ENCODE measurements at regions not wholly inside any gene's neighbourhood (a gene's known extent, or its start where the extent isn't known, plus 50 kb on each side); places are given as distances from the start of the nearest gene placed in this dataset.
A peak's percentile ranks its signal among the peaks of the same experiment; 100 is the strongest.

DNA sequence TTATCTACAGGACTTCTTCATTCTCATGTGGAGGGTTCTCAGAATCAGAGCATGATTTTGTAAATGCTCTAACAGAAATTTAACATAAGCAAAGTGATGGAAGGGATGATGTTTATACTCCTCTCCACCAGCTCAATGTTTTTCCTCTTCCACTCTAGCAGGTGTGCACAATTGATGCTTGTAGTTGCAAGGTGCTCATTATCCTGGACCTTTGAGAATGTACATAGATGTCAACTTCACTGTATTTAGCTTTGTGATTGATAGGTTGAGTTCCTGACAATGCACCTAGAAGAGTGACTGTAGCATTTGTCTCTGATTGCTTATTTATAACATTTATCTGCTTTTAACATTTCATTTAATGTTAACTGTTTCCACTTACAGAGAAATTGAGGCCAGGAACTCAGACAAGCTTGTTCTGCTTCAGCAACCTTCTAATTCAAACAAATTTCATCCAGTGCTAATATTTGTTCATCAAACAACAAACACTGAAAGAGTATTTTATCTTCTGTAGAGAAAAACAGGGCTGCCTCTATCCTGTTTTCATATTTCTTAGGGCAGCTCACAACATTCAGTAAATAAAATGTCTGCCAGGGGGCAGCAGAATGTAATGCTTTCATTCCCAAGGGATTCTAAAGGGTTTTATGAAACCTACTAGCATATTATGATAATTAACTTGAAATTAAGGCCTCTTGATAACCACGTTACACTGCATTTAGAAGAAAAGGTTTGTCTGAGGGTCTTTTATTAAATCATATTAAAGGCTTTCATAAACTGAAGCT lies 127.9 kb upstream of the NOL4 start:
- H3K36me3 ChIP-seq (ENCODE audit: control insufficient read depth, insufficient read depth, low read length): no peaks in the 10 kb centered on the region
- H3K27me3 ChIP-seq (replicated peaks; ENCODE audit: control insufficient read depth, insufficient read depth, low read length): no peaks in the 10 kb centered on the region
- TF ChIP-seq, protein P1, sequence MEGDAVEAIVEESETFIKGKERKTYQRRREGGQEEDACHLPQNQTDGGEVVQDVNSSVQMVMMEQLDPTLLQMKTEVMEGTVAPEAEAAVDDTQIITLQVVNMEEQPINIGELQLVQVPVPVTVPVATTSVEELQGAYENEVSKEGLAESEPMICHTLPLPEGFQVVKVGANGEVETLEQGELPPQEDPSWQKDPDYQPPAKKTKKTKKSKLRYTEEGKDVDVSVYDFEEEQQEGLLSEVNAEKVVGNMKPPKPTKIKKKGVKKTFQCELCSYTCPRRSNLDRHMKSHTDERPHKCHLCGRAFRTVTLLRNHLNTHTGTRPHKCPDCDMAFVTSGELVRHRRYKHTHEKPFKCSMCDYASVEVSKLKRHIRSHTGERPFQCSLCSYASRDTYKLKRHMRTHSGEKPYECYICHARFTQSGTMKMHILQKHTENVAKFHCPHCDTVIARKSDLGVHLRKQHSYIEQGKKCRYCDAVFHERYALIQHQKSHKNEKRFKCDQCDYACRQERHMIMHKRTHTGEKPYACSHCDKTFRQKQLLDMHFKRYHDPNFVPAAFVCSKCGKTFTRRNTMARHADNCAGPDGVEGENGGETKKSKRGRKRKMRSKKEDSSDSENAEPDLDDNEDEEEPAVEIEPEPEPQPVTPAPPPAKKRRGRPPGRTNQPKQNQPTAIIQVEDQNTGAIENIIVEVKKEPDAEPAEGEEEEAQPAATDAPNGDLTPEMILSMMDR (IDR thresholded peaks at IDR 0.05; ENCODE audit: insufficient read depth, low read length, poor library complexity, severe bottlenecking): no peak
- no peak for DNase-seq (ENCODE audit: extremely low read depth, insufficient read length)
- no peak overlapping the region for H3K4me3 ChIP-seq (replicated peaks; ENCODE audit: low read depth, low read length)

DNA sequence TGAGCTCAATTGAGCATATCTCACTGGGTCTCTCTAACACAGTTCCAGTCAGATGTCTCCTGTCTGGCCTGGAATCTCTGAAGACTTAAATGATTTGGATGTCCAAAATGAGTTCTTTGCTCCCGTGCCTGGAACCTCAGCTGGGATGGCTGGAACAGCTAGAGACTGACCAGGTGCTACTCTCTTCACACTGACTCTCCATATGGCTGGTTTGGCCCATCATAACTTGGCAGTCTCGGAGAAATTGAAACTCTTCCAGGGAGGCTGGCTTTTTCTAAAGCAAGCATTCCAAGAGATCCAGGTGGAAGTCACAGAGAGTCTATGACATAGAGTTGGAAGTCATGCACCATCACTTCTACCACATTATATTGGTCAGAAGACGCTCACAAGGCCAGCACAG lies 129.6 kb upstream of the NOL4 start:
- Histone ChIP-seq H3K27me3 (replicated peaks; ENCODE audit: control insufficient read depth, insufficient read depth, low read length) (no peaks in the 10 kb centered on the region), H3K4me3 (replicated peaks; ENCODE audit: low read depth, low read length) (no peak overlapping the region), H3K36me3 (ENCODE audit: control insufficient read depth, insufficient read depth, low read length) (no peaks in the 10 kb centered on the region)
- TF ChIP-seq, protein P1 (IDR thresholded peaks at IDR 0.05; ENCODE audit: insufficient read depth, low read length, poor library complexity, severe bottlenecking): no peak
- DNase-seq (ENCODE audit: extremely low read depth, insufficient read length): no peak

DNA sequence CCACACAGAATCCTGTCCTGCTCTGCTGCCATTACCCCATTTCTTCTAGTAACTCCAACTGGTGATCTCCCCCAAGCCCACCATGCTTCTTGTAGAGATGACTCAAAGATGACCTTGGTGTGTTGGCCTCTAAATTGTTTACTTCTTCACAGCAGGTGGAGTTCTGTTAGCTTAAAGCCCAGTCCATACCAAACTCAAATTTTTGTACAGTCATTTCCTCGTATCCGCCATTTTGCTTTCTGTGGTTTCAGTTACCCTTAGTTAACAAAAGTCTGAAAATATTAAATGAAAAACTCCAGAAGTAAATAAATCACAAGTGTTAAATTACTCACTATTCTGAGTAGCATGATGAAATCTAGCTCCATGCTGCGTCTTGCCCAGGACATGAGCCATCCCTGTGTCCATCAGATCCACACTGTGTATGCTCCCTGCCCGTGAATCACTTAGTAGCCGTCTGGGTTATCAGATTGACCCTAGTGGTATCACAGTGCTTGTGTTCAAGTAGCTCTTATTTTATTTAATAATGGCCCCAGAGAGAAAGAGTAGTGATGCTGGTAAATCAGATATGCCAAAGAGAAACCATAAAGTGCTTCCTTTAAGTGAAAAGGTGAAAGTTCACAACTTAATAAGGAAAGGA lies 133.3 kb upstream of the NOL4 start:
- Histone ChIP-seq H3K4me3 (replicated peaks; ENCODE audit: low read depth, low read length) (peak overlapping the region; percentile 51), H3K27me3 (replicated peaks; ENCODE audit: control insufficient read depth, insufficient read depth, low read length) (no peaks in the 10 kb centered on the region), H3K36me3 (ENCODE audit: control insufficient read depth, insufficient read depth, low read length) (no peaks in the 10 kb centered on the region)
- TF ChIP-seq, protein P1 (IDR thresholded peaks at IDR 0.05; ENCODE audit: insufficient read depth, low read length, poor library complexity, severe bottlenecking): no peak
- peak; percentile 25 for DNase-seq (ENCODE audit: extremely low read depth, insufficient read length)

DNA sequence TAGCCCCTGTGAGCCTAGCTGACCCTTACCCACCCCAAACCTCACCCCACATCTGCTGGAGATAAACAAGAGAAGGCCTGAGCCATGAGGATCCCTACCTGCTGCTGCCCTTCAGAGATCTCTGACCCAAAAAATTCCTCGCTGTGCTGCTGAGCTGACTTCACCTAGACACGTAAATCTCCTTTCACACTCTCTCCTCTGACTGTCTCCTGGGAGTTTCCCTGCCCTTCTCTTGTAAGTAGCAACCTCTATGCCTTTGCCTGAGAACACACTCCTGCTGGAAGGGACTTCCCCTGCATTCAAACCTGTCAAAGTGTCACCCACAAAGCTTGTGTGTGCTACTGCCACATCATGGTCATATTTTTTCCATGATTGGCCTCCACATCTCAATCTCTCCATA lies 134.2 kb upstream of the NOL4 start:
- DNase-seq (ENCODE audit: extremely low read depth, insufficient read length): peak; percentile 47
- H3K4me3 ChIP-seq (replicated peaks; ENCODE audit: low read depth, low read length): peak overlapping the region; percentile 51
- H3K27me3 ChIP-seq (replicated peaks; ENCODE audit: control insufficient read depth, insufficient read depth, low read length): no peaks in the 10 kb centered on the region
- H3K36me3 ChIP-seq (ENCODE audit: control insufficient read depth, insufficient read depth, low read length): no peaks in the 10 kb centered on the region
- TF ChIP-seq, protein P1 (IDR thresholded peaks at IDR 0.05; ENCODE audit: insufficient read depth, low read length, poor library complexity, severe bottlenecking): no peak

DNA sequence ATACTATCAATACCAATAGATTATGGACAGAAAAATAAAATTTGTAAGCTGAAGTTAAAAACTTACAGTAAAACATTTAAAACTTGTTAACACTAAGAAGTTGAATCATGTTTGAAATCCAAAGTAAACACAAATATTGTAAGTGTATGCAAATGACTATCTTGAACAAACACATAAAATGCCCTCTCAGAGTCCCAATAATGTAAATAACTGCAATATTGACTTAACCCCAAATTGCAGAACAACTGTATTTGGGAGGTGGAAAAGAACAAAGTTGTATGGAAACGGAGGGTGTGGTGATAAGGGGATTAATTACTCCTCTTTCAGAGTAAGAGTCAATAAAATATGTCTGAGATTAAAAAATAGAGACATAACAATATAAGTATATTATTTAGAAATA lies 140.0 kb upstream of the NOL4 start:
- Histone ChIP-seq H3K27me3 (replicated peaks; ENCODE audit: control insufficient read depth, insufficient read depth, low read length) (no peaks in the 10 kb centered on the region), H3K4me3 (replicated peaks; ENCODE audit: low read depth, low read length) (no peak overlapping the region), H3K36me3 (ENCODE audit: control insufficient read depth, insufficient read depth, low read length) (no peaks in the 10 kb centered on the region)
- no peak for DNase-seq (ENCODE audit: extremely low read depth, insufficient read length)
- TF ChIP-seq, protein P1 (IDR thresholded peaks at IDR 0.05; ENCODE audit: insufficient read depth, low read length, poor library complexity, severe bottlenecking): no peak

Measured in GM06990 (cell line).